IMR-90 (cell line): ENCODE measurements at regions not wholly inside any gene's neighbourhood (a gene's known extent, or its start where the extent isn't known, plus 50 kb on each side); places are given as distances from the start of the nearest gene placed in this dataset.

ENCODE experiments used
- BHLHE40 ChIP-seq: fragments of 150-350 bp; IDR thresholded peaks from 2 replicates; pipeline ENCODE4 v1.6.1; 2016; ENCODE audit warnings: mild to moderate bottlenecking, low read depth, low read length
- CTCF ChIP-seq: conservative IDR thresholded peaks from 2 replicates; pipeline ENCODE4 v1.5.1; 2012; ENCODE audit warnings: mild to moderate bottlenecking, low read depth, low read length, improper control_type of control experiment
- ELK1 ChIP-seq: fragments of 150-350 bp; IDR thresholded peaks from 2 replicates; pipeline ENCODE4 v1.6.1; 2016; ENCODE audit warnings: low read depth, mild to moderate bottlenecking, low read length, moderate library complexity, borderline replicate concordance
- FOS ChIP-seq: fragments of 150-350 bp; IDR thresholded peaks from 2 replicates; pipeline ENCODE4 v1.6.1; 2016; ENCODE audit warnings: low read depth, low read length
- MAFK ChIP-seq: IDR thresholded peaks from 2 replicates; pipeline ENCODE4 v1.6.1; 2012; ENCODE audit warnings: low read depth, low read length, improper control_type of control experiment
- MXI1 ChIP-seq: IDR thresholded peaks from 2 replicates; pipeline ENCODE4 v1.6.1; 2012; ENCODE audit warnings: low read depth, mild to moderate bottlenecking, low read length, moderate library complexity, borderline replicate concordance
- POLR2A ChIP-seq: IDR thresholded peaks from 2 replicates; pipeline ENCODE4 v1.6.1; 2012; ENCODE audit warnings: mild to moderate bottlenecking, low read depth, low read length
- RAD21 ChIP-seq: IDR thresholded peaks from 2 replicates; pipeline ENCODE4 v1.6.1; 2012; ENCODE audit warnings: low read length, improper control_type of control experiment
- RCOR1 ChIP-seq: IDR thresholded peaks from 2 replicates; pipeline ENCODE4 v1.6.1; 2012; ENCODE audit warnings: mild to moderate bottlenecking, low read length, improper control_type of control experiment; ENCODE audit not compliant: insufficient replicate concordance
- USF2 ChIP-seq: fragments of 150-350 bp; IDR thresholded peaks from 2 replicates; pipeline ENCODE4 v1.6.1; 2017; ENCODE audit warnings: mild to moderate bottlenecking, antibody characterized with exemption, low read length, low read depth

- TF ChIP-seq CTCF: no peak
- no peak for TF ChIP-seq POLR2A
- TF ChIP-seq RAD21: no peak
- no peak for TF ChIP-seq BHLHE40
- no peak for TF ChIP-seq USF2
- no peak for TF ChIP-seq MXI1
- no peak for TF ChIP-seq MAFK
- 0 out of 2 replicates have a peak, but pooled peaks have one; percentile 18 for TF ChIP-seq FOS
- TF ChIP-seq RCOR1: no peak
- TF ChIP-seq ELK1: no peak
Measured at GRCh38 chr1:244992833-244993232, 128.5 kb upstream of the HNRNPU start.
